Heart left ventricle (tissue), 13 donors: ENCODE measurements at regions not wholly inside any gene's neighbourhood (a gene's known extent, or its start where the extent isn't known, plus 50 kb on each side); places are given as distances from the start of the nearest gene placed in this dataset.

Experiments
- CTCF ChIP-seq, 12 donors: fragments of 200-600 bp; sonication (generic) in 4 of 12; IDR thresholded peaks; one replicate each; pipeline versions ENCODE4 v1.5.0 to v1.8.0; 2018 to 2022; ENCODE audit warnings: antibody characterized with exemption in 12 of 12, mild to moderate bottlenecking in 5 of 12
- POLR2A ChIP-seq, 2 donors: fragments of 450-650 bp; IDR thresholded peaks; one replicate each; pipeline ENCODE4 v1.6.1; 2017; ENCODE audit warnings: antibody characterized with exemption in 2 of 2, mild to moderate bottlenecking in 2 of 2, moderate library complexity in 2 of 2
- donor health status: ischemic (EF 13 %, LVEDD 7.1; RV severe dilation, severe dysfunction).
- donor health status: DM: no; HTN: yes; CAD: no.
- donor health status: DM: no; HTN: no; CAD: no.
- donor health status: ischemic (EF 25% LVEDD 6.9; RV normal size, moderate dysfunction).
- donor health status: ischemic (EF 25% LVEDD 5.7; RV mildly dilated, moderate dysfunction).
- donor health status: ischemic (EF 35%, LVEDD 5.7; RV mildly dilated, moderate dysfunction).
- donor health status: nonischemic (EF 11% LVEDD 7.7; RV severe dilation, severe dysfunction).
- donor health status: DM: yes; HTN: yes; CAD: no.
- donor health status: PGD.
- donor health status: ischemic (EF 29% LVEDD 5.4; RV normal size, mild dysfunction).
- donor health status: nonischemic (EF 23%, LVEDD 6.1; RV moderate dilation, normal function).

DNA sequence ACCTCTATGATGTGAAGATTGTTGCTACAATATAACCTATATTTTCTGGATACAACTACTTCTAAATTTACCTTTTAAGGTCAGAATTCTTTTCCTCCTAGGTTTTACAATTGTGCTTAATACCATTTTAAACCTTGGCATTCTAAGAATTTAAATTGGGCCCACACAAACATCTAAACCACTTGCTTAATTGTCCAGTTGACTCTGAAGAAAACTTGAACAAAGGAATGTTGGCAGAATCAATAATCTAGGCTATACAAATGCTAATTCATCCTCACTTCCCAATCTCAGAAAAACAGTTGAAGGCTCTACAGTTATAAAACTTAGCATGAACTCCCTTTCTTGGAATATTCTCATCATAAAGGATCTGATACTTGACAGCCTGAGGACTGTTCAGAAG is 84.3 kb downstream of the RPRM start:
- no peak for TF ChIP-seq CTCF (IDR thresholded peaks at IDR 0.05)
- TF ChIP-seq POLR2A (IDR thresholded peaks at IDR 0.05) = no peak
